Skin epidermis (tissue), 12 donors: ENCODE measurements at regions not wholly inside any gene's neighbourhood (a gene's known extent, or its start where the extent isn't known, plus 50 kb on each side); places are given as distances from the start of the nearest gene placed in this dataset.

Experiments used
- H3K27ac ChIP-seq, 21 experiments: fragments of 200-600 bp; sonication (generic) in 11 of 21; one replicate each; pipeline ENCODE4 v1.5.0; 2020; ENCODE audit warnings: mild to moderate bottlenecking in 3 of 21, inconsistent platforms in 2 of 21, moderate library complexity in 2 of 21
- H3K4me3 ChIP-seq, 7 experiments: fragments of 200-600 bp; sonication (generic) in 2 of 7; one replicate each; pipeline ENCODE4 v1.5.0; 2020; ENCODE audit warnings: inconsistent platforms in 2 of 7, mild to moderate bottlenecking in 2 of 7, moderate library complexity in 1 of 7

DNA sequence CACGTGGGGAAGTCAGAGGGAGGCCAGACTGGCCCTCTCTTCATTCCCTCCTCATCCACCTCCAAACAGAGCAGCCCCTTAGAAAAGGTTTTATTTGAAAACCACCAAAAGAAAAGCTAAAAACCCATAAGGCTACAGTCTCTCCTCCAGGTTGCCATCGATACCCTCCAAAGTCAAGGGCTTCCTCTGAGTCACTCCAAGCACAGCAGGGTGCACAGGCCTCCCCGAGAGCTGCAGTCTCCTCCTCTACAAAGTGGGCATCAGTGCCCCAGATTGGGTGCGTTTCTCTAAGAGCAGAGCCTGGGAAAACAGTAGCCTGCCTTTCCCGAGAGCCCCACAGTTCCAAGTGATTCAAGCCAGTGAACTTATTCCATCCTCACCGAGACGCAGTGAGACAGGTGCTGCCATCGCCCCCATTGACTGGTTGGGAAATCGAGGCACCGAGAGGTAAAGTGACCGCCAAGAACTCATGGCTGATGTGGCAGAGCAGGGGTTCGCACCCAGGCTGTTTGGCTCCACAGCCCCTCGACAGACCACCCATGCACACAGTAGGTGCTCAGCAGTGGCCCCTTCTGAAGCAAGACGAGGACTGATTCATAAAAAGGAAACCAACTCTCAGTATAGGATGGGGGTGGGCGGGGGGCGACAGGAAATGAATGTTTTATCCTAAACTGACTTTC, 91.7 kb upstream of the SHISAL1 start:
- no peak overlapping the region for H3K27ac ChIP-seq

DNA sequence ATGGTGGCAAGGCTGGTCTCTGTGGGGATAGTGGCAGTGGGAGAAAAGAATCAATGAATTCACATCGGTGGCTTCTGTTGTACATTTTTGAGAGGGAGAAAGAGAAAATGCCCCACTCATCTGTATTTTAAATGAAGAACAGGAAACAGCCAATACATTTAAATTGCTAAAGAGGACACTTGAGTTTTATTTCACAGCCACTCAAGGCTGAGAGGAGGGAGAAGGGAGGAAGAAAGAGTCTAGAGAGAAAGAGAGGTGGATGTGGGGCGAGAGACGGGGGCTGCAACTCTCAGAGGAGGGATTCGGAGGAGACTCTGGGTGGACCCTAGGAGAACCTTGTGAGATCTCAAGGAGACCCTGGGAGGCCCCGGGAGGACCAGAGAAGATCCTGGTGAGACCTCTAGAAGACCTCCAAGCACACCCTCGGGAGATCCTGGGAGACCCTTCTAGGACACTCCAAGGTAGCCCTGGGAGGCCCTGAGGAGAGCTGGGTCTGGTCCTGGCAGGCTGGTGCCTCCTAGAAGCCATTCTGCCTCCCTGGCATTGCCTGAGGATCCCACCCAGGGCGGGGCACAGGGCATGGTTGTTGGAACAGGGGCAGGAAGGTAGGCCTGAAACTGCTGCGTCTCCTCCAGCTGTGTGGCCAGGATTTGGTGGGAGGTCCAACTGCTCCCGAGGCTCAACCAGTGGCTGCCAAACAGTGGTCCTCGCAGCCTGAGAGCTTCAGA, 91.0 kb upstream of the SHISAL1 start:
- no peak overlapping the region for H3K4me3 ChIP-seq
- no peak overlapping the region for H3K27ac ChIP-seq

More for the DNA sequence above, 91.7 kb upstream of the SHISAL1 start:
- H3K4me3 ChIP-seq, result no peak overlapping the region

DNA sequence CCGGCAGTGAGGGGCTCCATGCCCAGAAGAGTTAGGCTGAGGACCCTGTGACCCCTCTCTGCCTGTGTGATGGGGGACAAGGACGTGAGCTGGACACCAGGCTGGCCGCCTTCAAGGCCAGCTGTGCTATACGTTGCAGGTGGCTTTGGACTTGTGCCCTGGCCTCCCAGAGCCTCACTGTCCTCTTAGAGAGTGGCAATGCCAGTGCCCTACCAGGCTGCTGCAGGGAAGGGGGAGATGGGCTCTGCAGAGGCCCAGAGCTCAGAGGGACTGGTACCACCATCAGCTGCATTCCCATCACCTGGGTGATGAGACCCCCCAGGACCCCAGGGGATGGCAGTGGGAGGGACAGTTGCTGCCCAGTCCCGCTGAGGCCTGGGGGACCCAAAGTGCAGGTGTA, 90.4 kb upstream of the SHISAL1 start:
- Histone ChIP-seq H3K27ac (no peak overlapping the region), H3K4me3 (no peak overlapping the region)

DNA sequence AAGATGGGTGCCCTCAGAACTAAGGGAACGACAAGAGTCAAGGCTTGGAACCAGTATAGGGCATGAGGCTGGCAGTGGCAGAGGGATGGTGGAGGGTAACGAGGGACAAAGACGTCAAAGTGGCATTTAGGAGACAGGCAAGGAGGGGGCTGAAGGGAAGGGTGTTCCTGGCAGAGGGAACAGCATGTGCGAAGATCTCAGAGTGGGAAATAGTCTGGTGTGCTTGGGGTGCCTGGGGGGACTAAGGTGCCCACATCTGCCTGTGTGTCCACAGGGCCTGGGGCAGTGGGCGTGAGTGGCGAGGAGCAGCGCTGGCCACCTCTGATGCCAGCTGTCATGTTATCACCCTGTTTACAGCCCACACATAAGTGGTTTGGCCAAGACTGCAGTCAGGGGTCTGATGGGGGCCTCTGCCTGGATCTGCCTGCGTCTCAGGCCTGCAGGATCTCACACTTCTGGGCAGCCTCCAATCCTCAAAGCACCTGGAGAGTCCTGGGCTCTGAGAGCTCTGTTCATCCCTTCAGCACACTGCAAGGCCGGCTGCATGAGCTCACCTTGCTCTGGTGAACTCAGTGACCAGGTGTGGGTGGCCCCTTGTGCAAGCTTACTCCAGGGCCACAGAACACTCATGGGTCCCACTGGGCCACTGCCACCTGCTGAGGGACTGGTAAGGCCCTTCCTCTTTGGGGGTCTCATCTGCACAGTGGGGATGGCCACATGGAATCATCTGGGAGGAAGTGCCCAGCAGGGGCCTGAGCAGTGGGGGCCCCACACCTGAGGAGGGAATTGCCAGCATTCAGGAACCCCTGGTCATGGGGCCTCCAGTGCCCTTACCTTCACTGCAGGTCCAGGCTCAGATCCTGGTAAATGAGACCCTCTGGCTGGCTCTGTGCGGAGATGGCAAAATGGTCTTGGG, 89.7 kb upstream of the SHISAL1 start:
- no peak overlapping the region for H3K27ac ChIP-seq
- no peak overlapping the region for H3K4me3 ChIP-seq

DNA sequence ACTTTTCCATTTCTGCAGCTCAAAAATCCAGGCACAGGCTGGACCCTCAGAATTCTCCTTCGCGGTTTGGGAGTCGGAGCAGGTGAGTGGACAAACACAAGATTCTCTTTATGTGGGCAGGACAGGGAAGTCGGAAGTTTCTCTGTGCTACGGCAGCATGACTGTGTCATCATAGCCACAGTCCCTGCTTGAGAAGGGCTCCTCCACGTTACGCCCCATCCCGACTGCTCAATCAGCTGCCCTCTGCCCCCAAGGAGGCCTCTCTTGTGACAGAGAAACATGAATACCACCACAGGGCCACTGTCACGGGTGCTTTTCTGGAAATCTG, 89.0 kb upstream of the SHISAL1 start:
- no peak overlapping the region for H3K27ac ChIP-seq
- H3K4me3 ChIP-seq, result no peak overlapping the region

DNA sequence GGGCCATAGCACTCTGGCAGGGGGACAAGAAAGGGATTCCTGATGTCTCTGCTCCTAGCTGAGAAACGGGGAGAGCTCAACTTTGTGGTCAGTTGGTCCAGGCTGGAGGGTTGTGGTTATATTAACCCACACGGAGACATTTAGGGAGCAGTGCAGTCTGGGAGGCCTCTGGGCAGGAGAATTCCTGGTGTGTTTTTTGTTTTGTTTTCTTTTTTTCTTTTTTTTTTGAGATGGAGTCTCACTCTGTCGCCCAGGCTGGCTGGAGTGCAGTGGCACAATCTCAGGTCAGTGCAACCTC, 88.0 kb upstream of the SHISAL1 start:
- no peak overlapping the region for H3K27ac ChIP-seq
- H3K4me3 ChIP-seq, result no peak overlapping the region

DNA sequence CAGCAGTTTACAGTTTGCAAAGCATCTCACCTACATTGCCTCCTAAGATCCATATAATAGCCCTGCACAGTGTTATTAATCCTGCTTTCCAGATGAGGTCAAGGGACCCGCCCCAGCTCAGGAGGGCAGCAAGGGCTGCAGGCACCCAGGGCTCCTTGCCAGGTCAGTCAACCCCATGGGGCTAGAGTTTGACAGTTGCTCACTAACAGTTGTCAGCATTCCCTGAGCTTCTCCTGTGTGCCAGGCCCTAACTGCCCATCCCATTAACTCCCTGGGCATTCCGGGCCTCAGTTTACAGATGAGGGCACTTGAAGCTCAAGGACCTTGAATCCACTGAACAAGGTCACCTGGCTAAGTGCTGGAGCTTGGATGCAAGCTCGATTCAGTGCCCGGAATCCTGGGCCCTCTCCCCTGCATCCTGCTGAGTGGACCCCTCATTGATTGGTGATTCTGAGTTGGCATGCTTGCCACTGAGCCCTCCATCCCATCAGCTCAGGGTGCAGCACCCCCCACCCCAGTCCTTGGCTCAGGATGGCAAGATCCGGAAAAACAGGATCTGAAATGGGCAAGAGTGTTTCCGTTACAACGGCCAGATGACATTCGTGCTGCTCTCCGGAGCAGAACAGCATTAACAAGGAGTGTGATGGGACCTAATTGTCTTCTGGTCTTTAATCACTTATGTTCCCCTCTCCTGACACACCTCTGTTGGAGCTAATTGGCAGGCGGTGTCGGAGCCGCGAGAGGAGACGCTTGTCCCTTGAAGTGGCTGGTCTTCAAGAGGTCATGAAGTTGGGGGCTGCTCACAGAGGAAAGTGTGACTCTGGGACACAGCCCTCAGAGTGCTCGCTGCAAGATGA, 87.4 kb upstream of the SHISAL1 start:
- Histone ChIP-seq H3K4me3 (no peak overlapping the region), H3K27ac (no peak overlapping the region)

DNA sequence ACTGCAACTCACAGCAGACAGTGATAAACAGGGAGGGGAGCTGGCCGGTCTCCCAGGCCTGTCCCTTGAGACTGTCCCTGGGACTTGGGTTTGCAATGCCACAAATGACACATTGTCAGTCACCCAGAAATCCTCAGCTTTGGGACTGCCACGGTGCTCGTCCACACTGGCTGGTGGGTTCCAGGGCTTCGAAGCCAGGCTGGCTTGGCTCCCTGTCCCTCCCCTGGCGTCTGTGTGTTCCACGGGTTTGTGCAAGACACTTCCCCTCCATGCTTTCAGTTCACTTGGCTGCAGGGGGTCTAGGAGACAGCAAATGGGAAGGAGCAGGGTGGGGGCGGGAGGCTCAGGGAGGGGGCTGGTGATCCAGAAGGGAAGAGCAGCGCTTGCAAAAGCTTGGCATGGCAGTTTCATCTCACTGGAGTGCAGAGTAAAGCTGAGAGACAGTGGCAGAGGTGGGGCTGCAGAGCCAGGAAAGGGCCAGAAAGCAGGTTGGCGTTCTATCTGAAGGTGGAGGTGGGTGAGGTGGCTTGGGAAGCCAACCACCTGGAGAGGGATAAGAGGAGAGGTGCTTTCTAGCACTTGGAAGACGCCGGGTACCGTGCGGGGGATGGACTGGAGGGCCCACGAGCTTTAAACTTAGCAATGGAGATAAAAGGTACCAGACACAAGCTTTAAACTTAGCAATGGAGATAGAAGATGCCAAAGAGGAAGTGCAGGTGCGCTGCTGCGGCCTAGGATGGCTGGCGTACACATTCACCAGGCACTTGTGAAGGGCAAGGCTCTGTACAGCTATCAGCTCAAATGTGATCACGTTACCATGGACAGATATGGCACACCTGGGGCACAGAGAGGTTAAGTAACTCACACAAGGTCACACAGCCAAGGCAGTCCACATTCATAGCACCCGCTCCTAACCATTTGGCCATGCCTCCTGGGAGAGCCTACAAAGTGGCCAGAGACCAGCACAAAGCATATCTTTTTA, 86.4 kb upstream of the SHISAL1 start:
- Histone ChIP-seq H3K27ac (no peak overlapping the region), H3K4me3 (no peak overlapping the region)

DNA sequence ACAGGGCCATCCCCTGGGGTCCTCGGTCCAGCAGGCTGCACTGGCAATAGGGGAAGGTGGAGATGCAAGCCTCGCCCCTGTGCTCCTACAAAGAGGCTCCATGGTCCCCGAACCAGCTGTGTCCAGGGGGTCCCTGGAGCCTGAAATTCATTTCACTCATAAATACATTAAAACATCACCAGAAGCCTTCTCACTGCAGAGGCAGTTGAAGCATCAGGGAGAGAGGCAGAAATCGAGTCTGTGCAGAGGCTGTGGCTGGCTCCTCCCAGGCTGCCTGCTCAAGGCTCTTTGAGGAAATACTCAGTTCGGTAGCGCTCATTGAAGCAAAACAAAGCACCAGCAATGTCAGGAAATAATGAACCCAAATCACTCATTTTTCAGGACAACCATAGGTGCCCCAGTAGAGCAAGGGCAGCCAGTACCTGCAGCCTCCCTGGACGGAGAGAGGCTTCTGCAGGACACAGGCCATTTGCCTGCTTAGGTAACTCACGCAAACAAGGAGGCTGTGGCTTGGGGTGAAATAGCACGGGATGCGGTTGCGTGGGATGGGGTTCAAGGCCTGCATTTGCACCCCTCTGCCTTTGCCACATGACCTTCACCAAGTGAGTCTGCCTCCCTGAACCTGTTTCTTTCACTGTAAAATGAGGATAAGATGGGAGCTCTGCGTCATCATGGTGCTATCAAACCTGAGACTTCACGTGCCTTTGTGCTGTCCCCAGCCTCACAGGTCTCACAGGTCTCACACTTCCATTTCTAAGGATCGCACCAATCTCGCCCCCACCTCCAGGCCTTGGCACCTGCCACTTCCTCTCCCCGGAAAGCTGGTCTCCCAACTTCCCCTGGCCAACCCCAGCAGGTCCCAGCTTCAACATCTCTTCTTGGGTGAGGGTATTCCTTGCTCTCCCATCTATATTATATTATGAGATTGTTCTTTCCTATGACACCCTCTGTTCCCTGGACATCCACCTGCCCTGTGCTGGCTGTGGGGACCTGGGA, 84.3 kb upstream of the SHISAL1 start:
- no peak overlapping the region for H3K4me3 ChIP-seq
- no peak overlapping the region for H3K27ac ChIP-seq

DNA sequence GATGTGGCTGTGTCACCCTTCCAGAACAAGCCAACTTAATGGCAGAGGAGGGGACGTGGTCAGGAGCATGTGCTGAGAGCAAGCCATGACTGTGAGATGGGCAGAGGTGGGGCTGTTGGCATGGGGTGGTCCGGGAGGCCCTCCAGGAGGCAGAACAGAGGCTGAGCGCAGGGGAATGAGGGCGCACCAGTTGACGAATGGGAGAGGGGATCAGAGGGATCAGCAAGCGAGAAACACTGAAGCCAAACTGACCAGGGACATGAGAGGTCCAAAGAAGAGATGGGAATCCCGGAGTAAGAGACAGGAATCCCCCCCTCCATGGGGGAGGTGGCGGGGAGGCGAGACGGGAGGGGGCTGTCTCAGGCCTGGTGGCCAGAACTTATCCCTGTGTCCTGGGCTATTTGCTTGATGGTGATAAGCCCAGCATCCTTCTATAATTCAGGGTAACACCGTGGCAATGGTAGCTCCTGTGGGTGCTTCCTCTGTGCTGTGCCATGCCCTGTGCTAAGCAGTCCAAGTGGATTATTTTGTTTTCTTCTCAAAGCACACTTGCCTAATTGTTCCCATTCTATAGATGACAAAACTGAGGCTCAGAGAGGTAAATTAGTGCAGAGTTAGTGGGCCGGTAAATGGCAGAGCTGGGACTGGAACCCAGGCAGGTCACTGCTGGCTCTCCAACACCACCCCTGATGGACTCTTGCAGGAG, 83.4 kb upstream of the SHISAL1 start:
- Histone ChIP-seq H3K27ac (no peak overlapping the region), H3K4me3 (no peak overlapping the region)

DNA sequence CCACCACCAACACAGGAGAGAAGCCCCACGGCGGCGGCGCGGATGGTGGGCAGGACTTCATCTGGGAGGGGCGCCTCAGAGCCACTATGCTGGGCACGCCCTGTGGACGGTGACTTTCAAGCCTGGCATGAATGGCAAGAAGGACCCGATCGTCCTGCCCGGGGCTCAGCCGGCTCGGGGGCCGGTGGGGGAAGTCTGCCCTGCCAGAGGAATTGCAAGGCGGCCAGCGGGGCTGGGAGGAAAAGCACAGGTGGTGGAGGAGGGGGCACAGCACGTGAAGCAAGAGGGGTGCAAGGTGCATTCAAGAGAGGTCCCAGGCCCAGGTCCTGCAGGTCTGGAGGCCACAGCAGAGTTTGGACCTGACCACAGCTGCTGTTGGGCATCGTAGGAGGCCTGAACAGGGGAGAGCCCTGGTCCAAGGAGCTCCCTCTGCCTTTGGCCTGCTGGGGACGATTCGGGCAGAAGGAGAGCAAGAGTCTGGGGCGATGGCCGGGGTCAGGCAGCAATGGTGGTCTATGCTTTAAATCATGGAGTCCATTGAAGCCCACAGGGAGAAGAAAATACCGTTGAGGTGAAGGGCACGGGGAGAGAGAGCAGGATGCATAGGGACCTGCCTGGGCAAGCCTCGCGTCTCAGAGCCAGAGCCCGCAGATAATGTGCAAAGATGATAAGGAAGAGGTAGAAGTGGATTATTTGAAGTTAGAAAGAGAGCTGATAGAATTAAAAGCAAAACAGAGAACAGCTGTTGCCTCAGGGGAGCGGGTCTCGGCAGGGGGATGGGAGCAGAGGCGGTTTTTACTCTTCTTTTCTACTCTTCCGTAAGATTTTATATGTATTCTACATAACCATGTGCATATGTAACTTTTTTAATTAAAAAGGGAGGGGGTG, 82.6 kb upstream of the SHISAL1 start:
- no peak overlapping the region for H3K4me3 ChIP-seq
- H3K27ac ChIP-seq, result no peak overlapping the region

DNA sequence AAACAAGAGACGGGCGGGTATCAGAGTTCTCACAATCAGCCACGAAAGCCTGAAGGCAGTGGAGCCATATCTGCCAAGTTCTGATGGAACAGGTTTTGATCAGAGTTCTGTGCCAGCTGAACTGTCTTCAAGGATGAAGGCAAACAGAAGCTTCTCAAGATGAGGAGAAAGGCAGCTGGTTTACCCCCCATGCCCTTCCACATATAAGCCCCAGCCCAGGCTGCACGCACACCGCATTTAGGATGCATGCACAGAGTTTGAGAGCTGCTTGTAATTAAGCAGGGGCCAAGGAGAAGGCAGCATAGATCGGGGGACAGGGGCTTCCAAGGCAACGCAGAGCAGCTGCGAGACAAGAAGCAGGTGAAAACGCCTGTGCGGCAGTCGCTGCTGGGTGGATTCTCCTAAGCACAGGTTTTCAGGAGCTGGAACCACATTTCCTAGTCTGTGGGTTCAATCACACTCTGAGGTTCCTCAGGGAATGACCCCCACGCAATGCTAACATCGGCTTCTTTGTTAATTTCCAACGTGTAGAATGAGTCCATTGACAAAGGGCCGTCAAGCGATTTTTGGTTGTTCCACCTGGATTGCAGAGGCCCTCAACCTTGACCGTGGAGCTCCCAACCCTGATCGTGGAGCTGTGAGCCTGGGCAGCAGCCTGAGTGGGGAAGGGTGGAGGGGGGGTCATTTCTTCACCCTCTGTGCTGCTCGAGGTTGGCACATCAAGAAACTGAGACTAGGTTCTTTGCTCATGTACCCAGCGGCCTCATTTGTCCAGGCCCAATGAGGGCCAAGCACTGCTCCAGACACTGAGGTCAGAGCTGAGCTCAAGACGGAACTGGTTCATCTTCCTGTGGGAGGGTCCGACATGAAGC, 81.7 kb upstream of the SHISAL1 start:
- Histone ChIP-seq H3K4me3 (no peak overlapping the region), H3K27ac (no peak overlapping the region)

DNA sequence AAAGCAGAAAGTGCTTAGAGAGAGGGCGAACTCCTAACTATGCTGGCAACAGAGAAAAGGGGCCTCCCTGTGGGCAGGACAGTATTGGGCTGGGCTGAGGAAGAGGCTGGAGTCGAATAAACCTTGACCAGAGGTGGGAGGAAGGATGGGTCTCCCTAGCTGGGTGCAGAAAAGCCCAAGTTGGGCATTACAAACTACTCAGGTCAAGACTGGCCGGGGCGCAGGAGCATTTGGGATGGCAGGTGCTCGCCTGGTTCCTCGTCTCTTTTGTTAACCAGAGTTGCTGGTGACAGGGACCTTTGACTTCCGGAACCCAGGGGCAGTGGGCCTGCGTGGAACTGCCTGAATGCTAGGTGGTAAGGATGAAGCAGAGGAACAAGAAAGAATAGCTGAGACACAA, 80.3 kb upstream of the SHISAL1 start:
- Histone ChIP-seq H3K27ac (no peak overlapping the region), H3K4me3 (no peak overlapping the region)

DNA sequence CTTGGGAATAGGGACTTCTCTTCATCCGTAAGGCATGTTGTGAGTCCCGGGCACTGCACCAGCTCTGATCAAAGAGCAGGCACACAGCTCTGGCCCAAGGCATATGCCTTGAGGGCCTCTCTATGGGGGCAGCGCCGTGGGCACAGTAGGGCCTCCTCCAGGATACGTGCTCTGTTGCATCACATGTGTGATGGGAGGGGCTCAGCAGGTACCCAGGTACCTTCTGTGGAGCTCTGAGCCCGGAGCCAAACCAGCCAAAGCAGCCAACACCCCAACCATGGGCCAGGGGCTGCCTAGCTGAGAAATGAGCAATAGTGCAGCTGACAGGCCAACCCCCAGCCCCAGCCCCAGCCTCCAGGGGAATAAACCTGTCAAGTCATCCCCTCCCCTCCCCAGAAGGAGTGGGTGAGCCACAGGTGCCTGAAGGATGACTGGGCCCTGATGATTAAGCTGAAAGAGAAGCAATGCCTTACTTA, 79.7 kb upstream of the SHISAL1 start:
- Histone ChIP-seq H3K27ac (no peak overlapping the region), H3K4me3 (no peak overlapping the region)
